H1 (cell line): ENCODE measurements at regions not wholly inside any gene's neighbourhood (a gene's known extent, or its start where the extent isn't known, plus 50 kb on each side); places are given as distances from the start of the nearest gene placed in this dataset.

ENCODE experiments used
- CTCF ChIA-PET: fragments of 300-600 bp; sonication (Branson Sonifier 250); formaldehyde crosslinking; loops from one replicate; lab custom pipeline; 2021; ENCODE audit not compliant: partially characterized antibody; lab: Charles Lee
- POLR2A ChIA-PET: fragments of 300-600 bp; sonication (Branson Sonifier 250); formaldehyde crosslinking; loops from one replicate; lab custom pipeline; 2021; ENCODE audit warnings: inconsistent platforms; ENCODE audit not compliant: partially characterized antibody; lab: Charles Lee
- DNase-seq, 2 experiments: peaks; one replicate each; pipeline versions ENCODE4 v3.0.0 to v3.0.0-alpha.2; 2010 to 2022; ENCODE audit warnings: low spot score in 2 of 2, low read depth in 1 of 2, mixed read lengths in 1 of 2
- FAIRE-seq: peaks from 2 replicates; lab custom pipeline; 2011; peaks lifted over from hg19 to GRCh38; lab: Jason Lieb, UNC
- H2AFZ ChIP-seq: 2 replicates; pipeline ENCODE4 v1.8.1; 2012; ENCODE audit warnings: low read length, inconsistent platforms
- H2AK5ac ChIP-seq: 2 replicates; pipeline ENCODE4 v1.6.1; 2013; ENCODE audit warnings: low read depth, low read length
- H2BK120ac ChIP-seq: replicated peaks from 2 replicates; pipeline ENCODE3; 2013; ENCODE audit warnings: low read depth, low read length, inconsistent platforms
- H2BK12ac ChIP-seq: 2 replicates; pipeline ENCODE4 v1.6.1; 2013; ENCODE audit warnings: low read depth, low read length
- H2BK15ac ChIP-seq: 2 replicates; pipeline ENCODE4 v1.6.1; 2013; ENCODE audit warnings: low read length
- H2BK20ac ChIP-seq: 2 replicates; pipeline ENCODE4 v1.6.1; 2013; ENCODE audit warnings: low read length
- H2BK5ac ChIP-seq: 2 replicates; pipeline ENCODE4 v1.6.1; 2013; ENCODE audit warnings: low read depth, low read length
- H3K14ac ChIP-seq: 2 replicates; pipeline ENCODE4 v1.6.1; 2013; ENCODE audit warnings: inconsistent platforms; ENCODE audit not compliant: insufficient read length
- H3K18ac ChIP-seq: 2 replicates; pipeline ENCODE4 v1.6.1; 2013; ENCODE audit warnings: low read length; ENCODE audit errors: extremely low read depth
- H3K23ac ChIP-seq: 2 replicates; pipeline ENCODE4 v1.6.1; 2013; ENCODE audit warnings: inconsistent platforms; ENCODE audit not compliant: insufficient read length
- H3K23me2 ChIP-seq: 2 replicates; pipeline ENCODE4 v1.6.1; 2013; ENCODE audit warnings: low read depth, low read length
- H3K27ac ChIP-seq: 2 replicates; pipeline ENCODE4 v1.6.1; 2011; ENCODE audit warnings: low read depth, low read length, inconsistent platforms
- H3K27me3 ChIP-seq, 4 experiments: replicated peaks in 1 of 4; 1 replicate in 1 of 4; 2 replicates in 3 of 4; pipeline versions ENCODE4 v1.6.1 to v1.8.1; 2011 to 2013; ENCODE audit warnings: low read length in 3 of 4, mild to moderate bottlenecking in 3 of 4, inconsistent platforms in 2 of 4, mixed read lengths in 2 of 4, moderate library complexity in 1 of 4; ENCODE audit not compliant: control insufficient read depth in 3 of 4, insufficient read depth in 3 of 4; ENCODE audit errors: extremely low read depth in 1 of 4
- H3K36me3 ChIP-seq, 4 experiments: 2 replicates each; pipeline versions ENCODE4 v1.6.1 to v1.8.1; 2011 to 2013; ENCODE audit warnings: mild to moderate bottlenecking in 4 of 4, low read length in 3 of 4, moderate library complexity in 2 of 4, control low read depth in 1 of 4, inconsistent platforms in 1 of 4; ENCODE audit not compliant: insufficient read depth in 4 of 4, control insufficient read depth in 2 of 4
- H3K4ac ChIP-seq: replicated peaks from 2 replicates; pipeline ENCODE3; 2013; ENCODE audit warnings: low read length, low read depth, mixed read lengths, inconsistent platforms; ENCODE audit not compliant: insufficient read length
- H3K4me1 ChIP-seq, 4 experiments: replicated peaks in 1 of 4; 1 replicate in 1 of 4; 2 replicates in 3 of 4; pipeline versions ENCODE4 v1.6.1 to v1.8.1; 2011 to 2013; ENCODE audit warnings: low read length in 3 of 4, inconsistent platforms in 2 of 4, mixed read lengths in 1 of 4; ENCODE audit not compliant: insufficient read depth in 4 of 4, control insufficient read depth in 3 of 4
- H3K4me2 ChIP-seq, 2 experiments: 2 replicates each; pipeline versions ENCODE4 v1.6.1 to v1.8.1; 2011 to 2013; ENCODE audit warnings: low read depth in 2 of 2, low read length in 2 of 2, control low read depth in 1 of 2, inconsistent platforms in 1 of 2, mild to moderate bottlenecking in 1 of 2; ENCODE audit not compliant: insufficient read depth in 1 of 2
- H3K4me3 ChIP-seq, 4 experiments: fragments of 200-600, 300-600 bp in 1 of 4; sonication (generic), shearing (Covaris generic), sonication (Bioruptor Twin) in 1 of 4; 2 replicates each; pipeline versions ENCODE4 v1.5.1 to v1.8.1; 2011 to 2016; ENCODE audit warnings: low read length in 4 of 4, low read depth in 3 of 4, control low read depth in 2 of 4, inconsistent platforms in 2 of 4, mild to moderate bottlenecking in 2 of 4, mixed read lengths in 1 of 4, moderate library complexity in 1 of 4; ENCODE audit not compliant: insufficient read depth in 2 of 4; ENCODE audit errors: extremely low read depth in 1 of 4
- H3K56ac ChIP-seq: replicated peaks from 2 replicates; pipeline ENCODE3; 2013; ENCODE audit warnings: low read depth, mild to moderate bottlenecking, mixed read lengths, low read length, inconsistent platforms; ENCODE audit not compliant: insufficient read length
- H3K79me1 ChIP-seq: 2 replicates; pipeline ENCODE4 v1.6.1; 2013; ENCODE audit warnings: low read depth, low read length, control low read depth
- H3K79me2 ChIP-seq, 2 experiments: 2 replicates each; pipeline versions ENCODE4 v1.6.1 to v1.8.1; 2012 to 2013; ENCODE audit warnings: low read length in 2 of 2, mild to moderate bottlenecking in 2 of 2, inconsistent platforms in 1 of 2; ENCODE audit not compliant: insufficient read depth in 2 of 2, control insufficient read depth in 1 of 2
- H3K9ac ChIP-seq, 4 experiments: replicated peaks in 1 of 4; 1 replicate in 1 of 4; 2 replicates in 3 of 4; pipeline versions ENCODE4 v1.6.1 to v1.8.1; 2011 to 2013; ENCODE audit warnings: low read depth in 3 of 4, low read length in 3 of 4, control low read depth in 2 of 4, mild to moderate bottlenecking in 2 of 4, moderate library complexity in 2 of 4, inconsistent platforms in 1 of 4; ENCODE audit errors: extremely low read depth in 1 of 4
- H3K9me3 ChIP-seq, 2 experiments: 2 replicates each; pipeline versions ENCODE4 v1.6.1 to v1.8.1; 2012 to 2013; ENCODE audit warnings: mild to moderate bottlenecking in 2 of 2, moderate library complexity in 2 of 2, control low read depth in 1 of 2, inconsistent platforms in 1 of 2, low read depth in 1 of 2, low read length in 1 of 2, mixed read lengths in 1 of 2; ENCODE audit not compliant: insufficient read depth in 2 of 2
- H4K20me1 ChIP-seq, 2 experiments: replicated peaks in 1 of 2; 2 replicates each; pipeline versions ENCODE3 to v1.8.1; 2011 to 2013; ENCODE audit warnings: inconsistent platforms in 2 of 2, low read length in 2 of 2, mild to moderate bottlenecking in 1 of 2; ENCODE audit not compliant: insufficient read depth in 2 of 2, control insufficient read depth in 1 of 2
- H4K5ac ChIP-seq: 2 replicates; pipeline ENCODE4 v1.6.1; 2013; ENCODE audit warnings: low read length, low read depth, mixed read lengths, inconsistent platforms; ENCODE audit not compliant: insufficient read length
- H4K8ac ChIP-seq: 2 replicates; pipeline ENCODE4 v1.8.0; 2013; ENCODE audit warnings: mild to moderate bottlenecking, moderate library complexity, low read length, inconsistent platforms; ENCODE audit not compliant: insufficient read depth; ENCODE audit errors: extremely low read depth
- H4K91ac ChIP-seq: replicated peaks from 2 replicates; pipeline ENCODE3; 2013; ENCODE audit warnings: low read length, mixed read lengths, inconsistent platforms; ENCODE audit not compliant: insufficient read length
- ASH2L ChIP-seq: fragments of 200-600, 300-600 bp; sonication (generic); IDR thresholded peaks from one replicate; pipeline ENCODE4 v1.7.1; 2017; ENCODE audit warnings: low read length
- CBX5 ChIP-seq: fragments of 300-800, 300-1000 bp; sonication (generic); IDR thresholded peaks from 2 replicates; pipeline ENCODE4 v1.7.1; 2016; ENCODE audit warnings: antibody characterized with exemption, low read length, low read depth
- RNF2 ChIP-seq: fragments of 200-900, 300-1000 bp; sonication (generic); IDR thresholded peaks from 2 replicates; pipeline ENCODE4 v1.7.1; 2016; ENCODE audit warnings: borderline replicate concordance, low read depth, mild to moderate bottlenecking, antibody characterized with exemption, low read length; ENCODE audit not compliant: poor library complexity, severe bottlenecking; ENCODE audit errors: missing control alignments
- SRF ChIP-seq: IDR thresholded peaks from 2 replicates; pipeline ENCODE4 v1.6.1; 2011; ENCODE audit warnings: mild to moderate bottlenecking, low read depth, low read length, moderate library complexity
- YY1 ChIP-seq: IDR thresholded peaks from 2 replicates; pipeline ENCODE4 v1.6.1; 2011; ENCODE audit warnings: low read depth, mild to moderate bottlenecking, low read length
- ZNF274 ChIP-seq: IDR thresholded peaks from 2 replicates; pipeline ENCODE4 v1.7.0; 2012; ENCODE audit warnings: low read length, borderline replicate concordance; ENCODE audit errors: extremely low read depth
- TF ChIP-seq, protein P1 (sequence below): IDR thresholded peaks from 2 replicates; pipeline ENCODE4 v1.6.1; 2012; ENCODE audit warnings: inconsistent platforms

GRCh38 chr10:10038348-10038747 is 979.3 kb upstream of the CELF2 start:
- H2BK120ac ChIP-seq = no peak overlapping the region
- H3K4me2 ChIP-seq = no peak overlapping the region
- no peaks in the 10 kb centered on the region for H3K23me2 ChIP-seq
- FAIRE-seq = no peak
- no peak overlapping the region for H4K5ac ChIP-seq
- no peak overlapping the region for H3K9ac ChIP-seq
- no peak for DNase-seq
- H3K4me3 ChIP-seq = no peak overlapping the region
- no peaks in the 10 kb centered on the region for H3K79me2 ChIP-seq
- no peaks in the 10 kb centered on the region for H3K36me3 ChIP-seq
- H4K91ac ChIP-seq = no peak overlapping the region
- no peak overlapping the region for H3K27ac ChIP-seq
- H2BK15ac ChIP-seq = no peak overlapping the region
- H3K9me3 ChIP-seq = no peaks in the 10 kb centered on the region
- H3K4me1 ChIP-seq = no peaks in the 10 kb centered on the region
- POLR2A ChIA-PET = no interaction called here
- H3K27me3 ChIP-seq = no peaks in the 10 kb centered on the region
- H2AFZ ChIP-seq = no peak overlapping the region
- H2BK12ac ChIP-seq = no peak overlapping the region
- no peak overlapping the region for H3K18ac ChIP-seq
- H4K20me1 ChIP-seq = no peaks in the 10 kb centered on the region
- H2BK20ac ChIP-seq = no peak overlapping the region
- no peak overlapping the region for H2BK5ac ChIP-seq
- no peak overlapping the region for H3K14ac ChIP-seq
- no peak overlapping the region for H3K23ac ChIP-seq
- CTCF ChIA-PET = no interaction called here
- no peaks in the 10 kb centered on the region for H3K79me1 ChIP-seq
- no peak overlapping the region for H4K8ac ChIP-seq
- no peak overlapping the region for H3K4ac ChIP-seq
- H3K56ac ChIP-seq = no peak overlapping the region
- no peak overlapping the region for H2AK5ac ChIP-seq
- TF ChIP-seq RNF2 (no peak), ASH2L (no peak), ZNF274 (no peak), CBX5 (no peak), SRF (no peak), YY1 (no peak)
- TF ChIP-seq, protein P1, sequence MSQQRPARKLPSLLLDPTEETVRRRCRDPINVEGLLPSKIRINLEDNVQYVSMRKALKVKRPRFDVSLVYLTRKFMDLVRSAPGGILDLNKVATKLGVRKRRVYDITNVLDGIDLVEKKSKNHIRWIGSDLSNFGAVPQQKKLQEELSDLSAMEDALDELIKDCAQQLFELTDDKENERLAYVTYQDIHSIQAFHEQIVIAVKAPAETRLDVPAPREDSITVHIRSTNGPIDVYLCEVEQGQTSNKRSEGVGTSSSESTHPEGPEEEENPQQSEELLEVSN = no peak
